ENCODE measurements at regions not wholly inside any gene's neighbourhood (a gene's known extent, or its start where the extent isn't known, plus 50 kb on each side); places are given as distances from the start of the nearest gene placed in this dataset.
A peak's percentile ranks its signal among the peaks of the same experiment; 100 is the strongest.

- DNase-seq (ENCODE audit: low read depth), result no peak
Measured at GRCh38 chr3:106533788-106534160, 665.0 kb upstream of the CBLB start.

- DNase-seq (ENCODE audit: low read depth), result no peak
Measured at GRCh38 chr3:106534206-106534605, 665.4 kb upstream of the CBLB start.

- no peak for DNase-seq (ENCODE audit: low read depth)
Measured at GRCh38 chr3:106540743-106541142, 671.9 kb upstream of the CBLB start.

- no peak for DNase-seq (ENCODE audit: low read depth)
Measured at GRCh38 chr3:106542101-106542769, 673.4 kb upstream of the CBLB start.

- no peak for DNase-seq (ENCODE audit: low read depth)
Measured at GRCh38 chr3:106552351-106553043, 683.7 kb upstream of the CBLB start.

- DNase-seq (ENCODE audit: low read depth), result peak; percentile 62
Measured at GRCh38 chr3:106560451-106560966, 691.7 kb upstream of the CBLB start.

- no peak for DNase-seq (ENCODE audit: low read depth)
Measured at GRCh38 chr3:106566277-106566676, 697.5 kb upstream of the CBLB start.

GRCh38 chr3:106570426-106570825 is 701.6 kb upstream of the CBLB start:
- no peak for DNase-seq (ENCODE audit: low read depth)

- no peak for DNase-seq (ENCODE audit: low read depth)
Measured at GRCh38 chr3:106573605-106574004, 704.8 kb upstream of the CBLB start.

GRCh38 chr3:106575029-106575428 is 706.2 kb upstream of the CBLB start:
- no peak for DNase-seq (ENCODE audit: low read depth)

- DNase-seq (ENCODE audit: low read depth), result no peak
Measured at GRCh38 chr3:106577241-106577640, 708.4 kb upstream of the CBLB start.

GRCh38 chr3:106578911-106579310 is 710.1 kb upstream of the CBLB start:
- DNase-seq (ENCODE audit: low read depth), result no peak

GRCh38 chr3:106582151-106582550 is 713.3 kb upstream of the CBLB start:
- no peak for DNase-seq (ENCODE audit: low read depth)

- no peak for DNase-seq (ENCODE audit: low read depth)
Measured at GRCh38 chr3:106587551-106587950, 718.7 kb upstream of the CBLB start.

- DNase-seq (ENCODE audit: low read depth), result no peak
Measured at GRCh38 chr3:106588739-106589138, 719.9 kb upstream of the CBLB start.

- DNase-seq (ENCODE audit: low read depth), result no peak
Measured at GRCh38 chr3:106589311-106589942, 720.6 kb upstream of the CBLB start.

GRCh38 chr3:106590216-106590615 is 721.4 kb upstream of the CBLB start:
- no peak for DNase-seq (ENCODE audit: low read depth)

- DNase-seq (ENCODE audit: low read depth), result no peak
Measured at GRCh38 chr3:106593381-106593780, 724.6 kb upstream of the CBLB start.

GRCh38 chr3:106609666-106610301 is 741.0 kb upstream of the CBLB start:
- peak; percentile 79 for DNase-seq (ENCODE audit: low read depth)

- DNase-seq (ENCODE audit: low read depth), result no peak
Measured at GRCh38 chr3:106610362-106610959, 741.6 kb upstream of the CBLB start.

GRCh38 chr3:106611116-106611515 is 742.3 kb upstream of the CBLB start:
- DNase-seq (ENCODE audit: low read depth), result no peak

GRCh38 chr3:106611841-106612240 is 743.0 kb upstream of the CBLB start:
- DNase-seq (ENCODE audit: low read depth), result no peak
